GF-D8 (cell line): ENCODE measurements at regions not wholly inside any gene's neighbourhood (a gene's known extent, or its start where the extent isn't known, plus 50 kb on each side); places are given as distances from the start of the nearest gene placed in this dataset.
"Not testable (repeated sequence)": the region's sequence is repeated elsewhere in the genome, so short reads cannot be mapped to it uniquely, and the experiment has no call there.

Experiments used
- DNase-seq: peaks from one replicate; lab custom pipeline; 2025; lab: John Stamatoyannopoulos, UW

DNA sequence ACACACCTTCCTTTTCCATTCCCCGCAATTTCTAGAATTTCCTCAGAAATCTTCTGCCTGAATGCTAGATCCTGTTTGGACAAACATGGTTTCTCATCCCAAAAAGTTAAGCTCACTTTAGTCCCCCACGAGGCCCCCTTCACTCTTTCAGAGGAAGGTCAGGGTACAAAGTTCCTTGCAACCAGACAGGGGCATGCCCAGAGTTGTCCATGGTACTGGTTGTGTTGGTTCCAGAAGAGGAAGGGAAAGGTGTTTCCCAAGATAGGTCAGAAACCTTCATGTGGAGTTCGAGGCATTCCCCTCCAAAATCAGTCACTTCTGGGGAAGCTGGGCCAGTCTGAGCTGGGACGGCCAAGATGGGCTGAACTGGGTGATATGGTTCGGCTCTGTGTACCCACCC is 167.6 kb upstream of the MAFB start:
- no peak for DNase-seq

- DNase-seq = no peak
Measured at GRCh38 chr20:40860487-40860902, 168.1 kb upstream of the TOP1 start.

- DNase-seq = no peak
Measured at GRCh38 chr20:40861427-40862008, 167.1 kb upstream of the TOP1 start.

GRCh38 chr20:40863355-40863919 is 165.2 kb upstream of the TOP1 start:
- DNase-seq = no peak

GRCh38 chr20:40864470-40864869 is 164.2 kb upstream of the TOP1 start:
- no peak for DNase-seq

DNA sequence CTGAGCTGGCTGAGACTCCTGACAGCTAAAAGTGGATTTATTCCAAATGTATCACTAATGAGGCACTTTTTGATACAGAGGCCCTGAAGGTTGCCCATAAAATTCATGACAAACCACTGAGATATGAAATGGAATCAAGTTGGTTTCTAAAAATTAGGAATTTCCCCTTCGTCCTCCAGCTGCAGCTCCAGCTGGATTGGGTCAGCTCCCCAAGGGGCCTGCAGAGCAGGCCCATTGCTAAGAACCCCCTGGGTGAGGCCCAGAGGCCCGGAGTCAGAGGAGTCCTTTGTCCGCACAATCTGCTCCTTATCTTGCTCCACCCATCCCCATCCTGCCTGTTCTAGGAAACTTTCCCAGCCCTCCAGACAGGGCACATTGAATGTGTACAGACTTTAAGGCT is 163.5 kb upstream of the TOP1 start:
- no peak for DNase-seq

- DNase-seq = no peak
Measured at GRCh38 chr20:40866056-40866455, 162.6 kb upstream of the TOP1 start.

- no peak for DNase-seq
Measured at GRCh38 chr20:40868551-40869217, 159.9 kb upstream of the TOP1 start.

GRCh38 chr20:40869218-40870147 is 159.1 kb upstream of the TOP1 start:
- no peak for DNase-seq

DNA sequence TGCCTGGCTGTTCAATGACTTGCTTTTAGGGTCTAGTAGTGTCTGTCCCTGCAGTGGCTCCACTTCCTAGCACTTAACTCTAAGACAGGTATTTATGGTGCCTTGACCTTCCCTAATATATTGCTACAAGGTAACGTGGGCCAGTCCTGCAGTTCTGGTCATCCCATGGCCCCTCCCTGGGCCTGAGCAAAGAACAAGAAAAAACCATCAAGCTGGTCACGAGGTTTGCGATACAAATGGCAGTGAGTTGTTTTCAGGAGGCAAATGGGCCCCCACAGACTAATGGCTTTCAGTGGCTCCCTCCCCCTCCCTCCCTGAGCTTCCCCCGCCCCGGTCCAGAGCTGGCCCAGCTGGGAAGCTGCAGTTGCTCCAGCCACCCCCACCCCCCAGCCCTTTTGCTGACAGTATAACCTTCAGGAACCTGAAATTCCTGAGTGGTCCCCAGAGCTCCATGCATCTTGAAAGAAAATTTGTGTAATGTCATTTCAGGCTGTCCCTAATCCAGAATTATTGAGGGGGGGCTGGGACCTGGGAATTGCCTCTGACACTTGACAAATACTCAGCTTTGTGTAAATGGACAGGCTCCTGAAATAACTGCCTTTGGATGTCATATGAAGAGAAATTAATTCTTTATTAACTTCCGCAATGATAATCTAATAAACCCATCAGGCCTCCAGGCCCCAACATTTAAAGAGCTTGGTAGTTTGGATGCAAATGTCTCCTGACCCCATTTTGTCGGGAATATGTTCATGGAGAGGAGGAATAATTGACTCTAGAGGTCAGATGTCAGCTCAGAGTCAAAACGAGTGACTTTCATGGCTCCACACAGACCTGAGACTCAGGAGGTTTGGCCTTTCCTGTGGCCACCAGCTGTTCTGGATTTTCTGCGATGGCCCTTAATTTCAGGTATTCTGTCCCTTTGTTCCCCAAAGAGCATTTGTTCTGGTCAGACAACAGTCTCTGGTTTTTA is 153.2 kb upstream of the TOP1 start:
- no peak for DNase-seq

GRCh38 chr20:40878099-40878498 is 150.5 kb upstream of the TOP1 start:
- DNase-seq = not testable (repeated sequence)

GRCh38 chr20:40880063-40880728 is 148.4 kb upstream of the TOP1 start:
- no peak for DNase-seq

DNA sequence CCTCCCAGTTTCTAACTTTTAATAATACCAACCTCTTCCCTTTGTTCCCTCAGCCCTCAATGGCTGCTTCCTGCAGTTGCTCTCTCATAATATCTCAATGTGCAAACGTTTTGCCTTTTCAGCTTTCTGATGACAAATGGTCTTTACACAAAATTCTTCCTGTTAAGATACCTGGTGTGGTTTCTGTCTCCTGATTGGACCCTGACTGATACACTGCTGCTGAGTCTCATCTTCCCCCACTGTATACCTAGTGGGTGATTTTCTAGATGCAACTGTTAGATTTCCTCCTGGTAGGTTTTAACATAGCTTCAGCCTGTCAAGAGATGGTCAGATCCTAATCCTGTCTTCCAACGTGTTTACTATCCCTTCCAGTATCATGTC is 147.9 kb upstream of the TOP1 start:
- no peak for DNase-seq

GRCh38 chr20:40882152-40882551 is 146.5 kb upstream of the TOP1 start:
- DNase-seq = no peak

GRCh38 chr20:40883097-40883496 is 145.5 kb upstream of the TOP1 start:
- DNase-seq = no peak

- DNase-seq = no peak
Measured at GRCh38 chr20:40887105-40887504, 141.5 kb upstream of the TOP1 start.

DNA sequence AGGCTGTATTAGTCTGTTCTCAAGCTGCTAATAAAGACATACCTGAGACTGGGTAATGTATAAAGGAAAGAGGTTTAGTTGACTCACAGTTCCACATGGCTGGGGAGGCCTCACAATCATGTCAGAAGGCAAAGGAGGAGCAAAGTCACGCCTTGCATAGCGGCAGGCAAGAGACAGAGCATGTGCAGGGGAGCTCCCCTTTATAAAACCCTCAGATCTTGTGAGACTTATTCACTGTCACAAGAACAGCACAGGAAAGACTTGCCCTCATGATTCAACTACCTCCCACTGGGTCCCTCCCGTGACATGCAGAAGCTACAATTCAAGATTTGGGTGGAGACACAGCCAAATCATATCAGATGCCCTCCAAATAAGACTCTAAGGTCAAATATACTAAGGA is 139.4 kb upstream of the TOP1 start:
- DNase-seq = not testable (repeated sequence)

GRCh38 chr20:40890181-40890580 is 138.4 kb upstream of the TOP1 start:
- no peak for DNase-seq

GRCh38 chr20:40890635-40891034 is 138.0 kb upstream of the TOP1 start:
- no peak for DNase-seq

- DNase-seq = no peak
Measured at GRCh38 chr20:40891351-40891750, 137.3 kb upstream of the TOP1 start.

GRCh38 chr20:40892642-40893041 is 136.0 kb upstream of the TOP1 start:
- no peak for DNase-seq
